GM18519 (cell line): ENCODE measurements at regions not wholly inside any gene's neighbourhood (a gene's known extent, or its start where the extent isn't known, plus 50 kb on each side); places are given as distances from the start of the nearest gene placed in this dataset.
"Not testable (repeated sequence)": the region's sequence is repeated elsewhere in the genome, so short reads cannot be mapped to it uniquely, and the experiment has no call there.

Experiments
- ATAC-seq: cut with Tn5 transposase; IDR thresholded peaks from one replicate; pipeline ENCODE4 v1.9.1; 2021; ENCODE audit warnings: mild to moderate bottlenecking, moderate library complexity; ENCODE audit not compliant: unreplicated experiment, low FRiP score

DNA sequence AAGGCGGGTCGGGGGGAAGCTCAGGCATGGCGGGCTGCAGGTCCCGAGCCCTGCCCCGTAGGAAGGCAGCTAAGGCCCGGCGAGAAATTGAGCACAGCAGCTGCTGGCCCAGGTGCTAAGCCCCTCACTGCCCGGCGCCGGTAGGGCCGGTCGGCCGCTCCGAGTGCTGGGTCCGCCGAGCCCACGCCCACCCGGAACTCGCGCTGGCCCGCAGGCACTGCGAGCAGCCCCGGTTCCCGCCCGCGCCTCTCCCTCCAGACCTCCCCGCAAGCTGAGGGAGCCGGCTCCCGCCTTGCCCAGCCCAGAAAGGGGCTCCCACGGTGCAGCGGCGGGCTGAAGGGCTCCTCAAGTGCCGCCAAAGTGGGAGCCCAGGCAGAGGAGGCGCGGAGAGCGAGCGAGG lies 209.9 kb downstream of the TRIB2 start:
- ATAC-seq = not testable (repeated sequence)

DNA sequence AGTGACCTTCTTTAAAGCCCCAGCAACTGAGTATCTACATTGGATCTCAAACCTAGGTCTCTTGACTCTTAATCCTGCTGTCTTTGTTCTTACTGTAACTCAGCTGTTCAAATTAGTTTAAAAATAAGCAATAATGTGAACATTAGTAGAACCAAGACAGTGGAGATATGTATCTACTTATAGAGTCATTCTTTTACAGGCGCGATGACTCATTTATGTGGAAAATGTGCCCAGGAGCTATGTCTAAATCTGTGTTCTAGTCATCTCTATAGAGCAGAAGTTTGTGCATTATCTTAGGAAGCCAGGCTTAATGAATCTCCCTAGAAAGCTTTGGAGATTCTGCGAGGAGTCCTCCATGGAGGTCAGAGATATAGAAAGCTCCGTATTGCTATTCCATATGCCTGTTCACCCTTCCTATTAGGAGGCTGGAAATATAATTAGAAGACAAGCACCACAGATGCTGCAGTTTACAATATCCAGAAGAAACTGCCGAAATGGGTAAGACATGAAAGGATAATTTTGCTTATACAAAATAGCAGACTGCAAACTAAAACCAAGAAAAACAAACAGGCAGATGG lies 211.6 kb downstream of the TRIB2 start:
- ATAC-seq = no peak

DNA sequence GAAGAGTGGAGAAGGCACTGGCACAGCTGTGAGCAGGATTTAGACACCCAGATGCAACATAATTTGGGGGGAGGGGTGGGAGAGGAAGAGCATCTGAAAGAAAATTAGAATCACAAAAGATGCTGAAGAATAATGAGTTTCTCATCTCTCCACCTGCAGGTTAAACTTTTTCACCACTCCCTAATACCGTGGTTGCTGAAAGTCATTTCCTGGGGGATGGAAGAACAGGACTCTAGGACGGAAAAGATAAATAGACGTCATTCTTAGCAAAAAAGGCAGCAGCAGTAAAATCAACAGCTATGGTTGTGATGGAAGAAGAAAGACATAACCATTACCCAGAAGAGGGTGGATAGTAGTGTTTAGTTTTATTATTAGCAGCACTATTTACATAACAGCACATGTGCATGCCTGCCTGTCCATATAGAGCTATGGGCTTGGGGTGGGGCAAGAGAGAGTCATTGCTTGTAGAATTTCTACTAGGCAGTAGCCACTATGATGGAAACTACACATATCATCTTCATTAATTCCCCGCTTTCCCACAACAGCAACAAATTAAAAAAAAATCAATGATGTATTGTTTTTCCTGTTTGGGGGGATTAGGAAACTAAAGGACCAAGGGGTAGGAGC lies 212.2 kb downstream of the TRIB2 start:
- no peak for ATAC-seq

DNA sequence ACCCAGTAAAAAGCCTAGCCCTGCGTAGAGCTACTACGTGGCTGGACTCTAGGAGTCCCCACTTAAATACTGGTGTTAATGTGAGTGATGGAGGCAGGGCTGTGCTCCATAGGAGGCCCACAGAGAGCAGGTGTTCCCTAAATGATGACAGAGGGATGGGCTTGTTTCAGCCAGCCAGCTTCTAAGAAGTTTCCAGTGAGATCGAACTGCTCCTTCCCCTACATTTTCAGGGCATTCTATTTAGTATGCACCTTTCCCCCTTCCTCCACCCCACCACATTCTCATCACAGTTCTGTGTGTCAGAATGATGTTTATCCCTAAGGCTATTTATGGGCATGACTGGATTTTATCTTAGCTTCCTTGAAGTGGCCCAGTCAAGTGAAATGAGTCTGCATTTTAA lies 213.0 kb downstream of the TRIB2 start:
- ATAC-seq = no peak

DNA sequence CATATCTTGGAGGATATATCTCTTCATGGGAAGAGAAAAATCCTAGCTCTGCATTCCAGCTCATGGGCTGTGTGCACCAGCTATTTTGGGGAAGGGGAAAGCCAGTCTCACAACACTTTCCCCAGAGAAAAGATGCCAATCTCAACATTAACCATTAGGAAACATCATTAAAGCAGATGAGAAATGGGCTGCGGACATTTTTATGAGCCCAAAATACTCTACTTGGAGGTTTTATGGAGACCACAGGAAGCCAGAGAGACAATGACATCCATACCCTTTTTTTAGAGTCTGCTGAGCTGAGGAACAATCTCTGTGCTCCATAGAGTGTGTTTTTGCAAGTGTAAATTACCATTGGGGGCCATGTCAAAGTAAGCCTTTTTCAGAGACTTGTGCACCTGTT lies 213.7 kb downstream of the TRIB2 start:
- no peak for ATAC-seq

- ATAC-seq = no peak
Observed at GRCh38 chr2:12931186-12931844, 214.6 kb downstream of the TRIB2 start.

DNA sequence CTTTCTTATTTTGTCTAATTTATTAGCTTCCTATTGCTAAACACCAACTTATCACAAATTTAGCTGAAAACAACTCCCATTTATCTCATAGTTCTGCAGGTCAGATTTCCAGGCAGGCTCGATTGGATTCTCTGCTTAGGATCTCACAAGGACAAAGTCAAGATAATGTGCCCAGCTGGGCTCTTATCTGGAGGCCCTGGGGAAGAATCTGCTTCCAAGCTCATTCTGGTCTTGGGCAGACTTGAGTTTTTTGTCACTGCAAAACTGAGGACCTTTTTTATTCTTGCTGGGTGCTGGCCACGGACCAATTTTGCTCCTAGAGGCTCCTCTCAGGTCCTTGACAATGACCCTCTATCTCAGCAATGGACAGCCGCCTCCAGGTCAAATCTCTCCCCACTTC lies 215.5 kb downstream of the TRIB2 start:
- ATAC-seq = no peak

- ATAC-seq = no peak
Observed at GRCh38 chr2:12934146-12934756, 217.5 kb downstream of the TRIB2 start.

- no peak for ATAC-seq
Observed at GRCh38 chr2:12935222-12935621, 218.5 kb downstream of the TRIB2 start.

DNA sequence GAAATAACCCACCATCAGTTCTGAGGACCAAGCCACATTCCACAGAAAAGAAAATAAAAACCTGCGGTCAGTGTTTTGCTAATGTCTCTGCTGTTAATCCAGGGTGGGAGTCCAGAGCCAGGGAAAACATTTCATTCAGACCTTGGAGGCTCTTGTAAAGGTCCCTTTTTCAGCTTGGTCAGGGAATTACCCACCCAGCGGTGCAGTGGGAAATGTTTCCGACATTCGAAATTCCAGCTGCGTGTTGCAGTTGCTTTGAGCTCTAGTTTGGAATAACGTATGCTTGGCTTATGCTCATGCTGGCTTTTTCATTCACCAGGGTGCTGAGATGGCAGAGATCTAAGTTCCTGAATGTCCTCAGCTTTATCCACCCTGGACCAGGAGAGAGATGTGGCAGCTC lies 219.1 kb downstream of the TRIB2 start:
- ATAC-seq = no peak

DNA sequence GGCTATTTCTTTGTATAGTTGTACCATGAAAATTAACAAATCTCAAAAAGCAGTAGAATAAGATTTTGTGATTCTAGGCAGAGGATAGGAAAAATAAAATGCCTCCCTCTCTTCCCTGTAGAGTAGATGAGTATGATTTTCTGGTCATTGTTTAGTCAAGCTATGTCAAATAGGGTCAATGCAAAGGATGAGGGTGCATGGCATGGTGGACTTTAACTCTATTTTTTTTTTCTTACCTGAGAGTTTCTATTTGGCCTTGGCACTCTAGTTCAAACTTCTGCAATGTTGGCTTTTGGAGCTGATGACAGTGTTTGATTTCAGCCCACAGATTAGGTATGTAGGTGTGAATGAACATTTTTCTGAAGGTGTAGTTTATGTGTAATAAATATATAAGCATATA lies 224.5 kb downstream of the TRIB2 start:
- ATAC-seq = no peak

- peak; percentile 11 for ATAC-seq
Observed at GRCh38 chr2:12948231-12948960, 231.7 kb downstream of the TRIB2 start.

DNA sequence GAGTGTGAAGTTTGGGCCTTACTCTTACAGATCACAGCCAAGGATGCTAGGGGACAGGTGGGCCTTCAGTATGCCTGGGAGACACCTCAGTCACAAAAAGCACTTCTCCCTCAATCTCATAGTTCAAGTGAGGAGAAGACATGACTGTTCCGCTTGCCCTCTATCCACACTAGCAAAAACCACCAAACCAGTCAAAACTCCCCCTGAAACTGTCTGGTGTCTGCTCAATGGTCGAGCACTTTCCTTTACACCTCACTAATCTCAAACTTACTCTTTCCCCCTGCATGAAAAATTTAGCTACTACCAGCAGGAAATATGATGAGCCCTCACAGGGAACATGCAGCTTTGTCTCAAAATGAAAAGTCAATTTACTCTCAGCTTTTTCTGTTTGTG lies 232.2 kb downstream of the TRIB2 start:
- ATAC-seq = peak; percentile 76

DNA sequence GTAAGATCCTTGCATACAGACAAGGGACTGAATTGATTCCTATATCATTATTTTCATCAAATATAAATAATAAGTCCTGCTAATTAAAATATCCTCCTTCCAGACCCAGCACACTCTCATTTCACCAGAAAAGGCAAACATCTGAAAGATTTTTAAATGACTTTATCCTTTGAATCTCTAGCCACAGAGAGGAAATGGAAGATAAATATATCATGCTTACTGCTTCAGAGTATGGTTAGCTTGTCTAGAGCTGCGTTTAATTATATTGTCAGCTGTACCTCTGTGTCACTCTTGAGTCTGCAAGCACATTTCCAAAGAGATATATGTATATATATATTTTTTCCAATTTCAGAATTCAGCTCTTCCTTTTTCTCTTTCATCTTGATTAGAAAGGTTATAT lies 232.7 kb downstream of the TRIB2 start:
- ATAC-seq = no peak

DNA sequence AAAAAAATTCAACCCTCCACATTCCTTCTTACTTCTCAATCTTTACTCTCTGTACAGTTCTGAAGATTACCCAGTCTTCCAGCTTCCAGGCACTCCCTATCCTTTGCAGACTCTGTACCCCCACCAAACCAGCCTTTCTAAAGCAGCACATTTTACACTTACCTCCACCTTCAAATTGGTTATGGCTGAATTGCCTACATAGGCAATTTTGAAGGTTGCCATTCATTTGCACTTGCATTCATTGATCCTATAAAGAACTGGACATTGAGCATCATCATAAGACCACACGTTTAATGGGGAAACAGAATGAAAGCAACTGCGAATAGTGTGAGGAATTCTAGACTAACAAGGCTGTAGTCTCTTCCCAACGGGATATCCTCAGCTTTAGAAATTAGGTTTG lies 233.4 kb downstream of the TRIB2 start:
- ATAC-seq = no peak

DNA sequence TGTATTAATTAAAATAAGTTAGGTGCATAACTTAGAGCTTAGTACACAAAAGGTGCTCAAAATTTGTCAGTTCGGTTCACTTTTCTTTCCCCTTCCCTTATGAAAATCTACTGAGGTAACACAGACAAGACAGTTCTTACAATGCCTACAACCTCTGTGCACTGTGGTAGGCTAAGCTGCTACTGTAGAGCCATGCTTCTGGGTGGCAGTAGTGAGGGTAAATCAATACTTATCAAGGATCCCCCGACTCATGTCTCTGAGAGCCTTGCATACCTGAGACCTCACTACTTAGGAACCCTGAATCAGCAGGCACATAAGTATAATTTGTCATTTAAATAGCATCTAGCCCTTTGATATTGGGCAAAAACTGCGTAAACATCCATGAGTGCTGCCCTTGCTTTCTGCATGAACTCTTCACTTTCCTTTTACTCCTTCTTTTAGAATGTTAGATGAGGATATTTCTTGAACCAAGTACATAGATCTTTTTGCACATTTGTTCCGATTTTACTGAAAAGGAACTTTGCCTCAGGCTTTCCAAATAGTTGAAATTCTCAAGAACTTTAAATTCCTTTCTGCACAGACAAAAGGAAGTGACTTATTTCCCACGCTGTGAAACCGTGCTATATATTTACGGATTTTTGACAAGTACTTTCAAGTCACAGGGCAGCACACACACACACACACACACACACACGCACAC lies 234.4 kb downstream of the TRIB2 start:
- ATAC-seq = no peak

GRCh38 chr2:12951657-12951973 lies 234.9 kb downstream of the TRIB2 start:
- ATAC-seq = no peak

DNA sequence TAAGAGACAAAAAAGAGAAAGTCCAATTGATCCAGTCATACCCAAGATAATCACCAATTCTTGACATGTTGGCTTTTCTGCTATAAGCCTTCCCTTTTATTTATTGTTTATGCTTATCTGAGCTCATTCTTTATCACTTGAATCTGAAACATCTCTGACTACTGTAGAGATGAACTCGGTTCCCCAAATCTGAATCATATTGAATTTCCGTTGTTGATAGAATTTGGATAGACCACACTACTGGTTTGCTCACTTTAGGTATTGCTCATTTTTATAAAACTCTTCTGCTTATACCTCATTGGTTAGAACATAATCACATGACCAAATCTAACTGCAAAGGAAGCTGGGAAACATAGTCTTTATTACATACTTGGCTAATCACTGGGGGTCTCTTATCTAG lies 236.9 kb downstream of the TRIB2 start:
- ATAC-seq = no peak

GRCh38 chr2:12955864-12956263 lies 239.1 kb downstream of the TRIB2 start:
- no peak for ATAC-seq

GRCh38 chr2:12957251-12957650 lies 240.5 kb downstream of the TRIB2 start:
- ATAC-seq = no peak

- ATAC-seq = no peak
Observed at GRCh38 chr2:12959935-12960334, 243.2 kb downstream of the TRIB2 start.
